ENCODE measurements at regions not wholly inside any gene's neighbourhood (a gene's known extent, or its start where the extent isn't known, plus 50 kb on each side); places are given as distances from the start of the nearest gene placed in this dataset.

GRCh38 chr3:76657909-76658308, 382.0 kb upstream of the ROBO2 start:
- TF ChIP-seq CTCF (IDR thresholded peaks at IDR 0.05) (no peak), POLR2A (IDR thresholded peaks at IDR 0.05) (no peak), EP300 (IDR thresholded peaks at IDR 0.05) (no peak), POLR2AphosphoS5 (IDR thresholded peaks at IDR 0.05) (no peak)
